ENCODE measurements at regions not wholly inside any gene's neighbourhood (a gene's known extent, or its start where the extent isn't known, plus 50 kb on each side); places are given as distances from the start of the nearest gene placed in this dataset.

GRCh38 chr9:8207596-8207995 lies 408.0 kb upstream of the DMAC1 start:
- no peaks in the 10 kb centered on the region for H3K23me2 ChIP-seq (ENCODE audit: low read depth, low read length)
- 0 out of 2 replicates have a peak overlapping the region, but pooled peaks have one; percentile 76 for H2AFZ ChIP-seq (ENCODE audit: low read length)
- no peak overlapping the region for H3K14ac ChIP-seq (ENCODE audit: insufficient read length)
- POLR2A ChIA-PET (ENCODE audit: partially characterized antibody) = no interaction called here
- no peaks in the 10 kb centered on the region for H3K36me3 ChIP-seq (ENCODE audit: control insufficient read depth in 2 of 4, insufficient read depth in 4 of 4, low read length in 3 of 4)
- H4K20me1 ChIP-seq (replicated peaks in 1 of 2; ENCODE audit: control insufficient read depth in 1 of 2, insufficient read depth in 2 of 2, low read length in 2 of 2) = no peaks in the 10 kb centered on the region
- H3K4ac ChIP-seq (replicated peaks; ENCODE audit: insufficient read length, low read depth, low read length) = no peak overlapping the region
- no peaks in the 10 kb centered on the region for H3K9me3 ChIP-seq (ENCODE audit: insufficient read depth in 2 of 2, low read depth in 1 of 2, low read length in 1 of 2)
- no peak overlapping the region for H3K4me3 ChIP-seq (ENCODE audit: extremely low read depth in 1 of 4, insufficient read depth in 2 of 4, low read depth in 3 of 4, low read length in 4 of 4)
- no peaks in the 10 kb centered on the region for H3K79me2 ChIP-seq (ENCODE audit: control insufficient read depth in 1 of 2, insufficient read depth in 2 of 2, low read length in 2 of 2)
- CTCF ChIA-PET (ENCODE audit: partially characterized antibody) = interaction anchor here (0.7 kb wide), 1 partner anchor 191 kb away, joined by 3 read pairs; no protein-coding TSS in a partner anchor
- WGBS, 2 experiments (ENCODE audit: extremely low coverage in 1 of 2, insufficient coverage in 1 of 2, insufficient read length in 1 of 2, insufficient replicate concordance in 2 of 2, low coverage in 1 of 2, low lambda C conversion rate in 2 of 2, missing lambda C conversion rate in 1 of 2) = 100% methylated on average over 1 of the region's 1 CpG; no CpG with 5 or more reads in 1 of the 2 experiments
- DNase-seq (ENCODE audit: low read depth in 1 of 2, low spot score in 2 of 2) = no peak
- H2BK12ac ChIP-seq (ENCODE audit: low read depth, low read length) = no peak overlapping the region
- H3K18ac ChIP-seq (ENCODE audit: extremely low read depth, low read length) = no peak overlapping the region
- no peak overlapping the region for H3K27ac ChIP-seq (ENCODE audit: low read depth, low read length)
- H3K9ac ChIP-seq (replicated peaks in 1 of 4; ENCODE audit: extremely low read depth in 1 of 4, low read depth in 3 of 4, low read length in 3 of 4) = no peak overlapping the region
- FAIRE-seq = no peak
- no peak overlapping the region for H2BK15ac ChIP-seq (ENCODE audit: low read length)
- H2BK120ac ChIP-seq (replicated peaks; ENCODE audit: low read depth, low read length) = no peak overlapping the region
- H2AK5ac ChIP-seq (ENCODE audit: low read depth, low read length) = no peak overlapping the region
- H2BK20ac ChIP-seq (ENCODE audit: low read length) = no peak overlapping the region
- no peaks in the 10 kb centered on the region for H3K4me1 ChIP-seq (replicated peaks in 1 of 4; ENCODE audit: control insufficient read depth in 3 of 4, insufficient read depth in 4 of 4, low read length in 3 of 4)
- no peak overlapping the region for H2BK5ac ChIP-seq (ENCODE audit: low read depth, low read length)
- no peak overlapping the region for H4K8ac ChIP-seq (ENCODE audit: extremely low read depth, insufficient read depth, low read length)
- H4K5ac ChIP-seq (ENCODE audit: insufficient read length, low read depth, low read length) = no peak overlapping the region
- no peak overlapping the region for H3K4me2 ChIP-seq (ENCODE audit: insufficient read depth in 1 of 2, low read depth in 2 of 2, low read length in 2 of 2)
- H3K23ac ChIP-seq (ENCODE audit: insufficient read length) = no peak overlapping the region
- no peak overlapping the region for H3K56ac ChIP-seq (replicated peaks; ENCODE audit: insufficient read length, low read depth, low read length)
- no peaks in the 10 kb centered on the region for H3K27me3 ChIP-seq (replicated peaks in 1 of 4; ENCODE audit: control insufficient read depth in 3 of 4, extremely low read depth in 1 of 4, insufficient read depth in 3 of 4, low read length in 3 of 4)
- H4K91ac ChIP-seq (replicated peaks; ENCODE audit: insufficient read length, low read length) = no peak overlapping the region
- no peaks in the 10 kb centered on the region for H3K79me1 ChIP-seq (ENCODE audit: low read depth, low read length)
- no peak for TF ChIP-seq RFX5 (IDR thresholded peaks at IDR 0.05; ENCODE audit: borderline replicate concordance, low read depth, low read length)
